ENCODE measurements at regions not wholly inside any gene's neighbourhood (a gene's known extent, or its start where the extent isn't known, plus 50 kb on each side); places are given as distances from the start of the nearest gene placed in this dataset.

- H3K4me3 ChIP-seq (ENCODE audit: low read depth in 2 of 2, low read length in 1 of 2) = no peak overlapping the region
- H3K27me3 ChIP-seq (ENCODE audit: insufficient read depth) = no peaks in the 10 kb centered on the region
- DNase-seq = peak; percentile 10
- WGBS (ENCODE audit: low lambda C conversion rate) = 77% methylated on average over 5 of the region's 5 CpGs
- H3K36me3 ChIP-seq (replicated peaks in 1 of 2; ENCODE audit: control insufficient read depth in 1 of 2, insufficient read depth in 2 of 2, low read length in 1 of 2) = no peaks in the 10 kb centered on the region
- H4K20me1 ChIP-seq (ENCODE audit: insufficient read depth) = no peaks in the 10 kb centered on the region
- H3K4me1 ChIP-seq (ENCODE audit: control insufficient read depth in 1 of 2, insufficient read depth in 2 of 2, low read depth in 1 of 2, low read length in 1 of 2) = peaks cover 7 to 9% of the 10 kb centered on the region in 2 experiments
- H2AFZ ChIP-seq (ENCODE audit: low read depth) = peak overlapping the region; percentile 66
- ChIA-PET POLR2A (no interaction called here), CTCF (interaction anchor here (1.2 kb wide), 1 partner anchor 213 kb away, joined by 3 read pairs; no protein-coding TSS in a partner anchor)
- no peak overlapping the region for H3K4me2 ChIP-seq
- no peaks in the 10 kb centered on the region for H3F3A ChIP-seq (replicated peaks; ENCODE audit: insufficient read depth)
- H3K9me3 ChIP-seq = no peaks in the 10 kb centered on the region
- H3K9ac ChIP-seq = no peak overlapping the region
- H3K9me2 ChIP-seq = no peaks in the 10 kb centered on the region
- H3K27ac ChIP-seq (ENCODE audit: low read depth in 2 of 2, low read length in 1 of 2) = peak overlapping the region; percentile 14 to 76; a peak in 3 of 4 replicates
- H3K79me2 ChIP-seq (ENCODE audit: insufficient read depth) = no peaks in the 10 kb centered on the region
- TF ChIP-seq FOSL2 (IDR thresholded peaks at IDR 0.05; ENCODE audit: borderline replicate concordance, low read depth) (no peak), PBX3 (IDR thresholded peaks at IDR 0.05) (peak; percentile 78), TEAD4 (IDR thresholded peaks at IDR 0.05; ENCODE audit: borderline replicate concordance, insufficient read depth) (no peak), TCF12 (IDR thresholded peaks at IDR 0.05) (peak; percentile 67)
These were observed 193.6 kb upstream of the NUDT4 start for GRCh38 chr12:93183940-93184671.

GRCh38 chr12:93184672-93185368, 192.9 kb upstream of the NUDT4 start:
- POLR2A ChIA-PET = no interaction called here
- CTCF ChIA-PET = interaction anchor here (1.2 kb wide), 1 partner anchor 212 kb away, joined by 3 read pairs; no protein-coding TSS in a partner anchor
- Histone ChIP-seq H3K4me1 (ENCODE audit: control insufficient read depth in 1 of 2, insufficient read depth in 2 of 2, low read depth in 1 of 2, low read length in 1 of 2) (peaks cover 6 to 9% of the 10 kb centered on the region in 2 experiments), H4K20me1 (ENCODE audit: insufficient read depth) (no peaks in the 10 kb centered on the region), H3F3A (replicated peaks; ENCODE audit: insufficient read depth) (no peaks in the 10 kb centered on the region), H3K9me3 (no peaks in the 10 kb centered on the region), H3K36me3 (replicated peaks in 1 of 2; ENCODE audit: control insufficient read depth in 1 of 2, insufficient read depth in 2 of 2, low read length in 1 of 2) (no peaks in the 10 kb centered on the region), H2AFZ (ENCODE audit: low read depth) (peak overlapping the region; percentile 66), H3K9ac (no peak overlapping the region), H3K27ac (ENCODE audit: low read depth in 2 of 2, low read length in 1 of 2) (peak overlapping the region; percentile 14 to 76; a peak in 3 of 4 replicates), H3K4me2 (no peak overlapping the region), H3K9me2 (no peaks in the 10 kb centered on the region), H3K4me3 (ENCODE audit: low read depth in 2 of 2, low read length in 1 of 2) (no peak overlapping the region), H3K79me2 (ENCODE audit: insufficient read depth) (no peaks in the 10 kb centered on the region), H3K27me3 (ENCODE audit: insufficient read depth) (no peaks in the 10 kb centered on the region)
- 66% methylated on average over 3 of the region's 3 CpGs for WGBS (ENCODE audit: low lambda C conversion rate)
- TF ChIP-seq EP300 (IDR thresholded peaks at IDR 0.05; ENCODE audit: borderline replicate concordance in 1 of 2, low read depth in 1 of 2, low read length in 1 of 2) (no peak), NFIC (IDR thresholded peaks at IDR 0.05; ENCODE audit: borderline replicate concordance) (no peak), TAF1 (IDR thresholded peaks at IDR 0.05; ENCODE audit: borderline replicate concordance, low read depth, low read length) (no peak), ELF1 (IDR thresholded peaks at IDR 0.05) (no peak), EZH2phosphoT487 (IDR thresholded peaks at IDR 0.05; ENCODE audit: borderline replicate concordance, low read depth) (no peak), MXI1 (IDR thresholded peaks at IDR 0.05; ENCODE audit: low read depth, low read length) (no peak)
- DNase-seq = no peak

Measured in SK-N-SH (cell line).